Endodermal cell (in vitro differentiated cells): ENCODE measurements at regions not wholly inside any gene's neighbourhood (a gene's known extent, or its start where the extent isn't known, plus 50 kb on each side); places are given as distances from the start of the nearest gene placed in this dataset.

ENCODE experiments used
- DNase-seq: peaks from one replicate; pipeline ENCODE4 v3.0.0-alpha.2; 2017
- H3K27ac ChIP-seq: 2 replicates; pipeline ENCODE4 v1.5.1; 2013; ENCODE audit warnings: mild to moderate bottlenecking, low read depth, low read length, moderate library complexity
- H3K27me3 ChIP-seq: 2 replicates; pipeline ENCODE4 v1.6.1; 2013; ENCODE audit warnings: mild to moderate bottlenecking, low read length, moderate library complexity; ENCODE audit not compliant: insufficient read depth, control insufficient read depth, poor library complexity, severe bottlenecking
- H3K36me3 ChIP-seq: 2 replicates; pipeline ENCODE4 v1.7.0; 2013; ENCODE audit warnings: mild to moderate bottlenecking, low read length, moderate library complexity; ENCODE audit not compliant: control insufficient read depth, insufficient read depth
- H3K4me1 ChIP-seq: one replicate; pipeline ENCODE4 v1.7.0; 2013; ENCODE audit warnings: low read length; ENCODE audit not compliant: control insufficient read depth, insufficient read depth
- H3K4me3 ChIP-seq: 2 replicates; pipeline ENCODE4 v1.5.1; 2013; ENCODE audit warnings: mild to moderate bottlenecking, low read length, moderate library complexity
- H3K9ac ChIP-seq: 2 replicates; pipeline ENCODE4 v1.6.1; 2013; ENCODE audit warnings: mild to moderate bottlenecking, low read length, moderate library complexity; ENCODE audit not compliant: poor library complexity, severe bottlenecking; ENCODE audit errors: extremely low read depth
- H3K9me3 ChIP-seq: 2 replicates; pipeline ENCODE4 v1.6.1; 2013; ENCODE audit warnings: mild to moderate bottlenecking, low read length, moderate library complexity; ENCODE audit not compliant: control insufficient read depth
- H3K27ac Mint-ChIP-seq: 2 replicates; pipeline ENCODE4 v1.8.0; 2020; ENCODE audit warnings: mixed read lengths
- H3K27me3 Mint-ChIP-seq: 2 replicates; pipeline ENCODE4 v1.8.0; 2021; ENCODE audit warnings: mild to moderate bottlenecking, mixed read lengths; ENCODE audit not compliant: insufficient read depth
- H3K36me3 Mint-ChIP-seq: 2 replicates; pipeline ENCODE4 v1.8.0; 2020; ENCODE audit warnings: low read depth, mixed read lengths
- H3K4me1 Mint-ChIP-seq: 2 replicates; pipeline ENCODE4 v1.8.0; 2020; ENCODE audit warnings: mixed read lengths
- H3K4me3 Mint-ChIP-seq: 2 replicates; pipeline ENCODE4 v1.8.0; 2020; ENCODE audit warnings: mild to moderate bottlenecking, moderate library complexity, mixed read lengths
- H3K9me3 Mint-ChIP-seq: 2 replicates; pipeline ENCODE4 v1.8.0; 2020; ENCODE audit warnings: mild to moderate bottlenecking, mixed read lengths
- WGBS, 2 experiments: methylation state at CpG; one replicate each; pipeline versions ENCODE4 v1.1.5 to v1.1.7; 2013; ENCODE audit warnings: missing lambda C conversion rate in 2 of 2, mixed read lengths in 1 of 2; ENCODE audit not compliant: insufficient coverage in 1 of 2, insufficient read length in 1 of 2; 5-methylcytosine and 5-hydroxymethylcytosine counted together
- TF ChIP-seq, protein P1 (sequence below): fragments of 200-600 bp; sonication (generic); conservative IDR thresholded peaks from 2 replicates; pipeline ENCODE4 v1.5.0; 2021; ENCODE audit warnings: antibody characterized with exemption, mild to moderate bottlenecking

GRCh38 chr10:4651404-4652037, 174.5 kb upstream of the AKR1E2 start:
- H3K9me3 Mint-ChIP-seq: no peaks in the 10 kb centered on the region
- Histone ChIP-seq H3K27me3 (no peaks in the 10 kb centered on the region), H3K36me3 (no peaks in the 10 kb centered on the region), H3K27ac (no peak overlapping the region), H3K9ac (no peak overlapping the region), H3K4me3 (no peak overlapping the region), H3K4me1 (no peaks in the 10 kb centered on the region), H3K9me3 (no peaks in the 10 kb centered on the region)
- DNase-seq: no peak
- TF ChIP-seq, protein P1, sequence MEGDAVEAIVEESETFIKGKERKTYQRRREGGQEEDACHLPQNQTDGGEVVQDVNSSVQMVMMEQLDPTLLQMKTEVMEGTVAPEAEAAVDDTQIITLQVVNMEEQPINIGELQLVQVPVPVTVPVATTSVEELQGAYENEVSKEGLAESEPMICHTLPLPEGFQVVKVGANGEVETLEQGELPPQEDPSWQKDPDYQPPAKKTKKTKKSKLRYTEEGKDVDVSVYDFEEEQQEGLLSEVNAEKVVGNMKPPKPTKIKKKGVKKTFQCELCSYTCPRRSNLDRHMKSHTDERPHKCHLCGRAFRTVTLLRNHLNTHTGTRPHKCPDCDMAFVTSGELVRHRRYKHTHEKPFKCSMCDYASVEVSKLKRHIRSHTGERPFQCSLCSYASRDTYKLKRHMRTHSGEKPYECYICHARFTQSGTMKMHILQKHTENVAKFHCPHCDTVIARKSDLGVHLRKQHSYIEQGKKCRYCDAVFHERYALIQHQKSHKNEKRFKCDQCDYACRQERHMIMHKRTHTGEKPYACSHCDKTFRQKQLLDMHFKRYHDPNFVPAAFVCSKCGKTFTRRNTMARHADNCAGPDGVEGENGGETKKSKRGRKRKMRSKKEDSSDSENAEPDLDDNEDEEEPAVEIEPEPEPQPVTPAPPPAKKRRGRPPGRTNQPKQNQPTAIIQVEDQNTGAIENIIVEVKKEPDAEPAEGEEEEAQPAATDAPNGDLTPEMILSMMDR: no peak
- WGBS, 2 experiments: 96% methylated on average over 5 of the region's 5 CpGs; no CpG with 5 or more reads in 1 of the 2 experiments
- peaks cover 2% of the 10 kb centered on the region for H3K4me1 Mint-ChIP-seq
- H3K27ac Mint-ChIP-seq: no peak overlapping the region
- H3K36me3 Mint-ChIP-seq: no peaks in the 10 kb centered on the region
- H3K4me3 Mint-ChIP-seq: no peak overlapping the region
- no peaks in the 10 kb centered on the region for H3K27me3 Mint-ChIP-seq

DNA sequence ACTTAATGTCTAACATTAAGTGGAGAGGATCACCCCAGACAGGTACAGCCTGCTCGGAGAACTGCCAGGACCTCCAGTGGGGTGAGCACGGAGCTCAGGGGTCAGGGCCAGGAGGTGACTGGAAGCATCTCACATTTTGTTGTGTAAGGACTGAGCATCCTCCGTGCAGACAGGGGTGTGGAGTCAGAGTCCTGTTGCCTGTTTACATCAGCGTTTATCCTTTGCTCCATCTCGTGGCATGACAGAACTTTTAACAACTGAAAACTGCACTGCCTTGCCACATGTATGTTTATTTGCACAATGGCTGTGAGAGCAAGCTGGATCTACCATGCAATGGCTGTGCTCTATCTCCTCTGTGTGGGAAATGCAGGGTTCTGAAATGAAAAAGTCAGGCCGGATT, 175.4 kb upstream of the AKR1E2 start:
- Histone ChIP-seq H3K36me3 (no peaks in the 10 kb centered on the region), H3K4me3 (no peak overlapping the region), H3K4me1 (no peaks in the 10 kb centered on the region), H3K27ac (no peak overlapping the region), H3K9ac (no peak overlapping the region), H3K27me3 (no peaks in the 10 kb centered on the region), H3K9me3 (no peaks in the 10 kb centered on the region)
- H3K9me3 Mint-ChIP-seq: no peaks in the 10 kb centered on the region
- H3K27me3 Mint-ChIP-seq: no peaks in the 10 kb centered on the region
- peaks cover 2% of the 10 kb centered on the region for H3K4me1 Mint-ChIP-seq
- WGBS, 2 experiments: 93 to 100% methylated on average over 6 of the region's 6 CpGs
- H3K4me3 Mint-ChIP-seq: no peak overlapping the region
- no peak for DNase-seq
- no peaks in the 10 kb centered on the region for H3K36me3 Mint-ChIP-seq
- TF ChIP-seq, protein P1: no peak
- no peak overlapping the region for H3K27ac Mint-ChIP-seq

GRCh38 chr10:4649886-4650508, 176.0 kb upstream of the AKR1E2 start:
- Mint-ChIP-seq H3K36me3 (no peaks in the 10 kb centered on the region), H3K27me3 (no peaks in the 10 kb centered on the region), H3K4me1 (peaks cover 2% of the 10 kb centered on the region), H3K9me3 (no peaks in the 10 kb centered on the region), H3K27ac (no peak overlapping the region), H3K4me3 (no peak overlapping the region)
- H3K4me1 ChIP-seq: no peaks in the 10 kb centered on the region
- no peak overlapping the region for H3K27ac ChIP-seq
- WGBS, 2 experiments: 93 to 95% methylated on average over 2 to 3 of the region's 3 CpGs
- no peaks in the 10 kb centered on the region for H3K36me3 ChIP-seq
- H3K4me3 ChIP-seq: no peak overlapping the region
- TF ChIP-seq, protein P1: no peak
- no peak overlapping the region for H3K9ac ChIP-seq
- H3K9me3 ChIP-seq: no peaks in the 10 kb centered on the region
- H3K27me3 ChIP-seq: no peaks in the 10 kb centered on the region
- no peak for DNase-seq
